H1 (cell line): ENCODE measurements at regions not wholly inside any gene's neighbourhood (a gene's known extent, or its start where the extent isn't known, plus 50 kb on each side); places are given as distances from the start of the nearest gene placed in this dataset.

Source experiments
- CTCF ChIA-PET: fragments of 300-600 bp; sonication (Branson Sonifier 250); formaldehyde crosslinking; loops from one replicate; lab custom pipeline; 2021; ENCODE audit not compliant: partially characterized antibody; lab: Charles Lee
- POLR2A ChIA-PET: fragments of 300-600 bp; sonication (Branson Sonifier 250); formaldehyde crosslinking; loops from one replicate; lab custom pipeline; 2021; ENCODE audit warnings: inconsistent platforms; ENCODE audit not compliant: partially characterized antibody; lab: Charles Lee
- DNase-seq, 2 experiments: peaks; one replicate each; pipeline versions ENCODE4 v3.0.0 to v3.0.0-alpha.2; 2010 to 2022; ENCODE audit warnings: low spot score in 2 of 2, low read depth in 1 of 2, mixed read lengths in 1 of 2
- FAIRE-seq: peaks from 2 replicates; lab custom pipeline; 2011; peaks lifted over from hg19 to GRCh38; lab: Jason Lieb, UNC
- H2AFZ ChIP-seq: 2 replicates; pipeline ENCODE4 v1.8.1; 2012; ENCODE audit warnings: low read length, inconsistent platforms
- H2AK5ac ChIP-seq: 2 replicates; pipeline ENCODE4 v1.6.1; 2013; ENCODE audit warnings: low read depth, low read length
- H2BK120ac ChIP-seq: replicated peaks from 2 replicates; pipeline ENCODE3; 2013; ENCODE audit warnings: low read depth, low read length, inconsistent platforms
- H2BK12ac ChIP-seq: 2 replicates; pipeline ENCODE4 v1.6.1; 2013; ENCODE audit warnings: low read depth, low read length
- H2BK15ac ChIP-seq: 2 replicates; pipeline ENCODE4 v1.6.1; 2013; ENCODE audit warnings: low read length
- H2BK20ac ChIP-seq: 2 replicates; pipeline ENCODE4 v1.6.1; 2013; ENCODE audit warnings: low read length
- H2BK5ac ChIP-seq: 2 replicates; pipeline ENCODE4 v1.6.1; 2013; ENCODE audit warnings: low read depth, low read length
- H3K14ac ChIP-seq: 2 replicates; pipeline ENCODE4 v1.6.1; 2013; ENCODE audit warnings: inconsistent platforms; ENCODE audit not compliant: insufficient read length
- H3K18ac ChIP-seq: 2 replicates; pipeline ENCODE4 v1.6.1; 2013; ENCODE audit warnings: low read length; ENCODE audit errors: extremely low read depth
- H3K23ac ChIP-seq: 2 replicates; pipeline ENCODE4 v1.6.1; 2013; ENCODE audit warnings: inconsistent platforms; ENCODE audit not compliant: insufficient read length
- H3K23me2 ChIP-seq: 2 replicates; pipeline ENCODE4 v1.6.1; 2013; ENCODE audit warnings: low read depth, low read length
- H3K27ac ChIP-seq: 2 replicates; pipeline ENCODE4 v1.6.1; 2011; ENCODE audit warnings: low read depth, low read length, inconsistent platforms
- H3K27me3 ChIP-seq, 4 experiments: replicated peaks in 1 of 4; 1 replicate in 1 of 4; 2 replicates in 3 of 4; pipeline versions ENCODE4 v1.6.1 to v1.8.1; 2011 to 2013; ENCODE audit warnings: low read length in 3 of 4, mild to moderate bottlenecking in 3 of 4, inconsistent platforms in 2 of 4, mixed read lengths in 2 of 4, moderate library complexity in 1 of 4; ENCODE audit not compliant: control insufficient read depth in 3 of 4, insufficient read depth in 3 of 4; ENCODE audit errors: extremely low read depth in 1 of 4
- H3K36me3 ChIP-seq, 4 experiments: 2 replicates each; pipeline versions ENCODE4 v1.6.1 to v1.8.1; 2011 to 2013; ENCODE audit warnings: mild to moderate bottlenecking in 4 of 4, low read length in 3 of 4, moderate library complexity in 2 of 4, control low read depth in 1 of 4, inconsistent platforms in 1 of 4; ENCODE audit not compliant: insufficient read depth in 4 of 4, control insufficient read depth in 2 of 4
- H3K4ac ChIP-seq: replicated peaks from 2 replicates; pipeline ENCODE3; 2013; ENCODE audit warnings: low read length, low read depth, mixed read lengths, inconsistent platforms; ENCODE audit not compliant: insufficient read length
- H3K4me1 ChIP-seq, 4 experiments: replicated peaks in 1 of 4; 1 replicate in 1 of 4; 2 replicates in 3 of 4; pipeline versions ENCODE4 v1.6.1 to v1.8.1; 2011 to 2013; ENCODE audit warnings: low read length in 3 of 4, inconsistent platforms in 2 of 4, mixed read lengths in 1 of 4; ENCODE audit not compliant: insufficient read depth in 4 of 4, control insufficient read depth in 3 of 4
- H3K4me2 ChIP-seq, 2 experiments: 2 replicates each; pipeline versions ENCODE4 v1.6.1 to v1.8.1; 2011 to 2013; ENCODE audit warnings: low read depth in 2 of 2, low read length in 2 of 2, control low read depth in 1 of 2, inconsistent platforms in 1 of 2, mild to moderate bottlenecking in 1 of 2; ENCODE audit not compliant: insufficient read depth in 1 of 2
- H3K4me3 ChIP-seq, 4 experiments: fragments of 200-600, 300-600 bp in 1 of 4; sonication (generic), shearing (Covaris generic), sonication (Bioruptor Twin) in 1 of 4; 2 replicates each; pipeline versions ENCODE4 v1.5.1 to v1.8.1; 2011 to 2016; ENCODE audit warnings: low read length in 4 of 4, low read depth in 3 of 4, control low read depth in 2 of 4, inconsistent platforms in 2 of 4, mild to moderate bottlenecking in 2 of 4, mixed read lengths in 1 of 4, moderate library complexity in 1 of 4; ENCODE audit not compliant: insufficient read depth in 2 of 4; ENCODE audit errors: extremely low read depth in 1 of 4
- H3K56ac ChIP-seq: replicated peaks from 2 replicates; pipeline ENCODE3; 2013; ENCODE audit warnings: low read depth, mild to moderate bottlenecking, mixed read lengths, low read length, inconsistent platforms; ENCODE audit not compliant: insufficient read length
- H3K79me1 ChIP-seq: 2 replicates; pipeline ENCODE4 v1.6.1; 2013; ENCODE audit warnings: low read depth, low read length, control low read depth
- H3K79me2 ChIP-seq, 2 experiments: 2 replicates each; pipeline versions ENCODE4 v1.6.1 to v1.8.1; 2012 to 2013; ENCODE audit warnings: low read length in 2 of 2, mild to moderate bottlenecking in 2 of 2, inconsistent platforms in 1 of 2; ENCODE audit not compliant: insufficient read depth in 2 of 2, control insufficient read depth in 1 of 2
- H3K9ac ChIP-seq, 4 experiments: replicated peaks in 1 of 4; 1 replicate in 1 of 4; 2 replicates in 3 of 4; pipeline versions ENCODE4 v1.6.1 to v1.8.1; 2011 to 2013; ENCODE audit warnings: low read depth in 3 of 4, low read length in 3 of 4, control low read depth in 2 of 4, mild to moderate bottlenecking in 2 of 4, moderate library complexity in 2 of 4, inconsistent platforms in 1 of 4; ENCODE audit errors: extremely low read depth in 1 of 4
- H3K9me3 ChIP-seq, 2 experiments: 2 replicates each; pipeline versions ENCODE4 v1.6.1 to v1.8.1; 2012 to 2013; ENCODE audit warnings: mild to moderate bottlenecking in 2 of 2, moderate library complexity in 2 of 2, control low read depth in 1 of 2, inconsistent platforms in 1 of 2, low read depth in 1 of 2, low read length in 1 of 2, mixed read lengths in 1 of 2; ENCODE audit not compliant: insufficient read depth in 2 of 2
- H4K20me1 ChIP-seq, 2 experiments: replicated peaks in 1 of 2; 2 replicates each; pipeline versions ENCODE3 to v1.8.1; 2011 to 2013; ENCODE audit warnings: inconsistent platforms in 2 of 2, low read length in 2 of 2, mild to moderate bottlenecking in 1 of 2; ENCODE audit not compliant: insufficient read depth in 2 of 2, control insufficient read depth in 1 of 2
- H4K5ac ChIP-seq: 2 replicates; pipeline ENCODE4 v1.6.1; 2013; ENCODE audit warnings: low read length, low read depth, mixed read lengths, inconsistent platforms; ENCODE audit not compliant: insufficient read length
- H4K8ac ChIP-seq: 2 replicates; pipeline ENCODE4 v1.8.0; 2013; ENCODE audit warnings: mild to moderate bottlenecking, moderate library complexity, low read length, inconsistent platforms; ENCODE audit not compliant: insufficient read depth; ENCODE audit errors: extremely low read depth
- H4K91ac ChIP-seq: replicated peaks from 2 replicates; pipeline ENCODE3; 2013; ENCODE audit warnings: low read length, mixed read lengths, inconsistent platforms; ENCODE audit not compliant: insufficient read length
- ATF2 ChIP-seq: IDR thresholded peaks from 2 replicates; pipeline ENCODE4 v1.6.1; 2012; ENCODE audit warnings: low read length, inconsistent platforms
- RBBP5 ChIP-seq: IDR thresholded peaks from 2 replicates; pipeline ENCODE4 v1.7.1; 2012; ENCODE audit warnings: low read depth, mild to moderate bottlenecking, inconsistent platforms, low read length, moderate library complexity, borderline replicate concordance
- RNF2 ChIP-seq: fragments of 200-900, 300-1000 bp; sonication (generic); IDR thresholded peaks from 2 replicates; pipeline ENCODE4 v1.7.1; 2016; ENCODE audit warnings: borderline replicate concordance, low read depth, mild to moderate bottlenecking, antibody characterized with exemption, low read length; ENCODE audit not compliant: poor library complexity, severe bottlenecking; ENCODE audit errors: missing control alignments
- WGBS, 2 experiments: shearing (Covaris generic) in 1 of 2; methylation state at CpG; one replicate each; pipeline versions ENCODE4 v1.1.6 to v1.1.7; 2013 to 2015; ENCODE audit warnings: low lambda C conversion rate in 2 of 2, mixed read lengths in 2 of 2, inconsistent platforms in 1 of 2, low coverage in 1 of 2, missing lambda C conversion rate in 1 of 2; ENCODE audit not compliant: insufficient replicate concordance in 2 of 2, insufficient coverage in 1 of 2, insufficient read length in 1 of 2; ENCODE audit errors: extremely low coverage in 1 of 2, missing lambda C conversion rate in 1 of 2; 5-methylcytosine and 5-hydroxymethylcytosine counted together

DNA sequence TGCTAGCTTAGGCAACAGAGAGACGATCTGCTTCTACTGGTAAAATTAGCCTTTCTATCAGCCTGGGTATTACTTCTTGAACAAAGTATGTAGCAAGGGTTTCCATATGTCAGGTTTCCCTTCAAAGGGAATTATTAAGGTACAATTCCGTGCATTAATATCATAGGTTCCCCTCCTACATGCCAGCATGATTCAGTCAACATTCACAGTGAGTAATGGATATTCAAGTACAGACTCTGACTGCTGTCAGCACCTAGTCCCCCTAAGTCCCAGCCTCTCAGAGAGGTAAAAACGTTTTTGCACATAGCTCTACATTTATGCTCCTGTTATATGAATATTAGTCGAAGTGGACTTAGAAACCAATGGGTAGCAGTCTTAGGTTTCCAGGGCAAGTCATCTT is 322.4 kb upstream of the CCNG1 start:
- Histone ChIP-seq H3K4me3 (no peak overlapping the region), H3K9me3 (no peaks in the 10 kb centered on the region), H3K36me3 (no peaks in the 10 kb centered on the region; a peak in 1 of 8 replicates), H3K79me1 (no peaks in the 10 kb centered on the region), H2BK120ac (no peak overlapping the region), H2AFZ (no peak overlapping the region), H3K79me2 (no peaks in the 10 kb centered on the region), H3K23me2 (no peaks in the 10 kb centered on the region), H4K20me1 (no peaks in the 10 kb centered on the region), H3K27me3 (no peaks in the 10 kb centered on the region), H2BK20ac (no peak overlapping the region), H2BK15ac (no peak overlapping the region), H4K5ac (no peak overlapping the region), H2BK5ac (no peak overlapping the region), H3K9ac (no peak overlapping the region), H3K18ac (no peak overlapping the region), H4K91ac (no peak overlapping the region), H3K14ac (no peak overlapping the region), H4K8ac (no peak overlapping the region), H3K4me1 (no peaks in the 10 kb centered on the region), H3K4ac (no peak overlapping the region), H3K4me2 (no peak overlapping the region), H3K56ac (no peak overlapping the region), H3K23ac (no peak overlapping the region), H2BK12ac (no peak overlapping the region), H2AK5ac (no peak overlapping the region), H3K27ac (no peak overlapping the region)
- TF ChIP-seq RBBP5 (no peak), RNF2 (no peak), ATF2 (no peak)
- DNase-seq (no peak), FAIRE-seq (no peak)
- CTCF ChIA-PET = interaction anchor here (0.8 to 1.9 kb wide), 3 partner anchors 10 to 294 kb away, joined by 3 to 6 read pairs (median 3); no protein-coding TSS in a partner anchor
- WGBS, 2 experiments = 82% methylated on average over 4 of the region's 4 CpGs; no CpG with 5 or more reads in 1 of the 2 experiments
- POLR2A ChIA-PET = no interaction called here
